Hepatic stellate cell (primary cell): ENCODE measurements at regions not wholly inside any gene's neighbourhood (a gene's known extent, or its start where the extent isn't known, plus 50 kb on each side); places are given as distances from the start of the nearest gene placed in this dataset.

Source experiments
- DNase-seq: peaks from one replicate; pipeline ENCODE4 v3.0.0; 2011; ENCODE audit warnings: low spot score

- no peak for DNase-seq
Measured at GRCh38 chr11:109749476-109749875, 327.5 kb downstream of the C11orf87 start.

- no peak for DNase-seq
Measured at GRCh38 chr11:109750964-109751363, 329.0 kb downstream of the C11orf87 start.

DNA sequence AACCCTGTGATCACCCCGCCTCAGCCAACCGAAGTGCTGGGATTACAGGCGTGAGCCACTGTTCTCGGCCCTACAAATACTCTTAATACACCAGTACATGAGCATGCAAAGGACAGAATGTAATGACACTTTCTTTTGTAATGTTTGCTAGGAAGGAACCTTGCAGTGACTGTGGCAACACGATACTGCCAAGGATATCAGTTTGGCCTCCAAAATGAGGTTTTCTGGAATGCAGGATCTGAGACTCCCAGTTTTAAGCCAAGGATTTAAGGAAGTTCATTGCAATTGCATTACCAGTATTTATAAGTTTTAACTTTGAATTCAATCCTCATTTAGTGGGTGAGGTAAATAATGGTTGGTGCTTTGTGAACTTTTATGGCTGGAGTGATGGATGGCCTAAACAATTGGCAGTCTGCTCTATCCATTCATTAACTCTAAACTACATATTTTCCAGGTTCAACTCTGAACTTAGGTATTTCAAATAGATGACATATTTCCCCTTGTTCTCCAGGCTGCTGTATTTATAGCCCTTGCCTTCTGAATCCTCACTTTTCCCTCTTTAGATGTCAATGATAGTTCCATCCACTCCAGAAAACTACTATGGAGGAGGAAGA is 330.3 kb downstream of the C11orf87 start:
- no peak for DNase-seq

DNA sequence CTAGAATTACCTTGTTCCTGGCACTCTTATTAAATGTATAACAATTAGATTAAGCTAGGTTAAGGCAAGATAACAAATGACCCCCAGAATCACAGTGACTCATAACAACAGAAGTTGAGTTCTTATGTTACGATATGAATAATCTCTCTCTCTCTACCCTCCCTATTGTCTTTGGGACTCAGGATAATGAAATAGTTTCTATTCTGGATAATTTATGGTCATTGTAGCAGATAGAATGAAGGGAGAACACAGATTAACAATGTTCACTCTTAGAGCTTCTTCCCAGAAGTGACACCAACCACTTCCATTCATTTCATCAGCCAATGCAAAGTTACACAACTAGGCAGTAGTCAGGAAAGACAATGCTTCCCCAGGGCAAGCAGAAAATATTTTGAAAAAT is 334.5 kb downstream of the C11orf87 start:
- no peak for DNase-seq

- DNase-seq: no peak
Measured at GRCh38 chr11:109756951-109757350, 335.0 kb downstream of the C11orf87 start.

GRCh38 chr11:109762546-109762945 is 330.6 kb upstream of the ZC3H12C start:
- DNase-seq: no peak

GRCh38 chr11:109765709-109766311 is 327.4 kb upstream of the ZC3H12C start:
- DNase-seq: no peak

DNA sequence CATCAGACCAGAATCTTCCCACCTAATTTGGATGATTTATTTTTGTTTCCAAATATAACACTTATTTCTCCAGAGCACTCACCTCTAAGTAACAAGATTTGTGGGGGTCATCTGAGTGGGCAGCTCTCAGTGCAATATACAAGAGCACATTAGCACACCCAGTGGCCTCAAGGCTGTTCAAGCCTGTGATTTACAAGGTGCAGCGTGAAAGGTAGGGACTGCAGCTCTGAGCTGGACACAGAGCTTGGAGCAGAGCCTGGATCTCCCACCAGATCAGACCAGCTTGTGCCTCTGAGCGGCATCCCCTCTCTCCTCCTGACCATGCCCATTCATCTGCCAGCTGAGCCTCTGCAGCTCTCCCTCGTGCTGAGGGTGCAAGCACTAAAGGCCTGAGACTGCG is 323.3 kb upstream of the ZC3H12C start:
- DNase-seq: no peak

- DNase-seq: no peak
Measured at GRCh38 chr11:109770323-109770722, 322.9 kb upstream of the ZC3H12C start.

DNA sequence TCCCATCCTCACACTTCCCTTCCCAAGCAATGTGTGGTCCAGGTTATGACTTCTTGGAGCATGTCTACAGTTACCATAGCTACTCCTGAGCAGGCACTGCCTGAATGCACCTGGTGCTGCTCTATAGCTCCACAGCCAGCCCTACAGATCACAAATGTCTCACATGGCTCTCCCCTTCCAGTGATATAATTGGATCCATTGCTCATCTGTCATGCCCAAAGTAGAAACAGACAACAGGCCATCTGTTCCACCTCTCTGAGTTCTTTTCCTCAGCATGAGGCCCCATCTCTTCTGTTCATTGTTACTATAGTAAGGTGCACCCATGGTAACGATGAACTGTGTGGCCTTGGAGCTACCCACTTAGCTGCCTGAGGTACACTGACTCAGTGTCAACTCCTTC is 320.3 kb upstream of the ZC3H12C start:
- DNase-seq: no peak

DNA sequence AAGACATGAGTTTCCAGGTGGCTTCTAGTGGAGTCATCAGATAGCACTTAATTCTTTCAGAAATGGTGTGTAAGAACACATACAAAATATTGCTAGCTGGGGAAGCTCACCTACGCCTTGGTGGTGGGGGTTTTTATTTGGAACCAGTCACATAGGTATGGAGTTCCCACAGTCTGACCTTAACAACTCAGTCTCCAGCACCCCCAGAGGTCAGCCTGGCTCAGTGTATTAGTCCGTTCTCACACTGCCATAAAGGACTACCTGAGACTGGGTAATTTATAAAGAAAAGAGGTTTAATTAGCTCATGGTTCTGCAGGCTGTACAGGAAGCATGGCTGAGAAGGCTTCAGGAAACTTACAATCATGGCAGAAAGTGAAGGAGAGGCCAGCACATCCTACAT is 317.5 kb upstream of the ZC3H12C start:
- DNase-seq: no peak

DNA sequence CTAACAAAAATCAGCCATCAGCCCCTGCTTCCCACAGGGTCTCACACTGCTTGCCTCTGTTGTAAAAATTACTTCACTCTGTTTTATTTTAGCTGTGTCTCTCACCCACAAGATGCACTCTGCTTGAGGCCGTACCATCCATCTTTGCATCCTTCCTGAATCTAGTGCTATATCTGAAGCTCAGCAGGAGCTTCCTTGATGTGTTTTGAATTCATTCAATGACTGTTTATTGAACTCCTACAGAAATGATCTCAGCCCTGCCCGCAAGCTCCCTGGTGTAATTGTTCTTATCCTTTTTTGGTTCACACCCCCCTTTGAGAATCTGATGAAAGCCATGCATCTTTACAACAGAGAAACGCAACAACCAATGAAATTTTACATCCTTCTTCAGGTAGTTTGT is 310.2 kb upstream of the ZC3H12C start:
- DNase-seq: no peak

DNA sequence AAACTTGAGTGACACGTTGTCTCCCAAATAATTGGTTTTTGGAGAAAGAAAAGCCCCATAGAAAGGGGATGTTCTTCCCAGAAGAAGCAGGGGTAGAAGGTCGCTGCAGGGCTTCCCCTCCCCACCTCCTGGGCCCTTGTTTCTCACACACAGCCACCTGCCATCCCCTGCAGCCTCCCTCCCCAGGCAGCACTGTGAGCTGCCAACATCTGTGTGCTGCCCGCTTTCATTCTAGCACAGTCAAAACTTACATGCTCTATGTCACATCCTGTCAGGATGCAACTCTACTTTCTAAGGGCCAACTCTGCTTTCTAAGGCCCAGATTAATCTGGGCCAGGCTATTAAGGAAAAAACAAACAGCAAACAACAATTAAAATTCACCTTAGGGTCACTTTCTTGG is 309.4 kb upstream of the ZC3H12C start:
- DNase-seq: no peak

GRCh38 chr11:109784536-109784935 is 308.7 kb upstream of the ZC3H12C start:
- DNase-seq: no peak

GRCh38 chr11:109785198-109785597 is 308.0 kb upstream of the ZC3H12C start:
- DNase-seq: no peak

DNA sequence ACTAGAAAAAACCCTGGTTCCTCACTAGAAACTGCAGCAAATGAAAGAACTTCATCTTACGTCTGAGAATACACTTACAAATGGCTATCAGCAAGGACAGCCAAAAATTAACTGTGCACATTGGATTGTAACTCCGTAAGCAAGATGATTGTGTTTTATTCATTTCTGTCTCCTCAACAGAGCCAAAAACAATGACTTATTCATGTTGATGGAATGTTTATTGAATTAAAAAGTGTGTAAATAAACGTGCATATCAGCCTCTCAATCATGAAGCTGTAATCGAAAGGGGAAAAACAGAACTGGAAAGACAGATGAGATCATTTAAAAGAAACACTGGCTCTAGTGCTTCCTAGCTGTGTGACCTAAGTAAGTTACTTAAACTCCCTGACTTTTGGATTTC is 307.5 kb upstream of the ZC3H12C start:
- no peak for DNase-seq

DNA sequence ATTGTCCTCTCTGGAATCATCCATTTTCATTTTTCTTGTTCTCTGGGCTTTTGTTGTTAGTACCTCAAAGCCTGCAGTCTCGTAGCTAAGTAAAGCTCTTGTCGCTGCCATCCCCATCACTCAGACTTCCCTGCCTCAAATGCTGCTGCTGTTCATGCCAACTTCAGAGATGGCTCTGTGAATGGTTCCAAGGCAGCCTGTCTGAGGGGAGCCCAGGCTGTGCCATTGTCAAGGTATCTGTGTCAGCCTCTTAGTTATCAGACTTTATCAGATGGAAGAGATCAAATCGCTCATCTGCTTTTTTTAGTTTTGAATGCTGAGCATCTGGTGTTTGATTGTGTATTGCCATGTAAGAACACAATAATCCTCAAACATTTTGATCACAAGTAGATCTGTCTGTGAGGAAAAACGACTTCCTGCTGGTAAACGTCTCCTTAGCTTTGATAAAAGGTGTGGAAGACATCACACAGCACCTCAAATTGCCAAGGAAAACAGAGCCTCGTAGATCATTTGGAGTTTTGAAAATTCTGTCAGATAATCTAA is 304.2 kb upstream of the ZC3H12C start:
- no peak for DNase-seq

GRCh38 chr11:109789901-109790300 is 303.3 kb upstream of the ZC3H12C start:
- no peak for DNase-seq

- DNase-seq: no peak
Measured at GRCh38 chr11:109791337-109791736, 301.9 kb upstream of the ZC3H12C start.

GRCh38 chr11:109794501-109794900 is 298.7 kb upstream of the ZC3H12C start:
- no peak for DNase-seq

DNA sequence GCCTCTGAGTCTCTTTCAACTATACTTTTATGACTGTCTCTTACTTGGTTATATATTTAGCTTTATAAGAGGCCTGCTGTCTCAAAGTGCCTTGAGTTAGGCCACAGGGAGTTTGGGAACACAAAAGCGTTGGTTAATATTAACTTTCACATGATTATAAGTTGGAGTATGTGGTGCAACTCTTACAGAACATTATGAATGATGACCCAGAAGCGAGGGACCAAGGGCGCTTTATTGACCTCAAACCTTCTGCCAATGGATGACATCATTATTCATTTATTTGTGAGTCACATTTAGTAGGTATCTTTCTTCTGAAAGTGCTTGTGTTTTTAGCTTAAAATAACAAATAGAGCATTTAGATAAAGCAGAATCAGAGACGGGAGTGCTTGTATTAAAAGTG is 298.0 kb upstream of the ZC3H12C start:
- DNase-seq: no peak

- no peak for DNase-seq
Measured at GRCh38 chr11:109796253-109796652, 296.9 kb upstream of the ZC3H12C start.

- DNase-seq: no peak
Measured at GRCh38 chr11:109798521-109798920, 294.7 kb upstream of the ZC3H12C start.

DNA sequence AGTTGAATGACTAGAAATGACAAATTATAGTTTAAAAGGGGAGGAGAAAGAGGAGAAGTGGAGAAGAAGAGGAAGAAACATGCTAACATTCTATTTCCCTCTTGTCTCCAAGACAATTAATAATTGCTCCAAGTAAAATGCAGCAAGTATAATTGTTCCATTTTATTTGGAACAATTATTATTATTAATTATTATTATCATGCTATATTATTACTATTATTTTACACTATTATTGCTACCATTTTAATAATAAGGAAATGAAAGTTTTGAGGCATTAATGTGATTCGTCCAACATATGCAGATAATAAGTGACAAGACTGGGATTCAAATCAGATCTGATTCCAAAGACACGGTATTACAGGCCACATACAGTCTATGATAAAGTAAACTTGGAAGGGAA is 293.6 kb upstream of the ZC3H12C start:
- DNase-seq: no peak
